Coronary artery (tissue), 2 donors: ENCODE measurements at regions not wholly inside any gene's neighbourhood (a gene's known extent, or its start where the extent isn't known, plus 50 kb on each side); places are given as distances from the start of the nearest gene placed in this dataset.

ENCODE experiments used
- DNase-seq: peaks from one replicate; pipeline ENCODE4 v3.0.0-alpha.2; 2017; ENCODE audit warnings: low spot score
- H3K27ac ChIP-seq, 2 donors: fragments of 200-600 bp; sonication (generic); one replicate each; pipeline ENCODE4 v1.5.1; 2016 to 2019
- H3K4me3 ChIP-seq: fragments of 200-600 bp; sonication (generic); 2 replicates; pipeline ENCODE4 v1.5.1; 2016; ENCODE audit warnings: mild to moderate bottlenecking, moderate library complexity
- CTCF ChIP-seq: fragments of 200-600 bp; sonication (generic); IDR thresholded peaks from one replicate; pipeline ENCODE4 v1.5.1; 2019; ENCODE audit warnings: antibody characterized with exemption

GRCh38 chr2:230658877-230659652 lies 53.6 kb upstream of the CAB39 start:
- no peak for TF ChIP-seq CTCF
- no peak for DNase-seq
- no peak overlapping the region for H3K4me3 ChIP-seq
- peak overlapping the region; percentile 50 to 77 for H3K27ac ChIP-seq

DNA sequence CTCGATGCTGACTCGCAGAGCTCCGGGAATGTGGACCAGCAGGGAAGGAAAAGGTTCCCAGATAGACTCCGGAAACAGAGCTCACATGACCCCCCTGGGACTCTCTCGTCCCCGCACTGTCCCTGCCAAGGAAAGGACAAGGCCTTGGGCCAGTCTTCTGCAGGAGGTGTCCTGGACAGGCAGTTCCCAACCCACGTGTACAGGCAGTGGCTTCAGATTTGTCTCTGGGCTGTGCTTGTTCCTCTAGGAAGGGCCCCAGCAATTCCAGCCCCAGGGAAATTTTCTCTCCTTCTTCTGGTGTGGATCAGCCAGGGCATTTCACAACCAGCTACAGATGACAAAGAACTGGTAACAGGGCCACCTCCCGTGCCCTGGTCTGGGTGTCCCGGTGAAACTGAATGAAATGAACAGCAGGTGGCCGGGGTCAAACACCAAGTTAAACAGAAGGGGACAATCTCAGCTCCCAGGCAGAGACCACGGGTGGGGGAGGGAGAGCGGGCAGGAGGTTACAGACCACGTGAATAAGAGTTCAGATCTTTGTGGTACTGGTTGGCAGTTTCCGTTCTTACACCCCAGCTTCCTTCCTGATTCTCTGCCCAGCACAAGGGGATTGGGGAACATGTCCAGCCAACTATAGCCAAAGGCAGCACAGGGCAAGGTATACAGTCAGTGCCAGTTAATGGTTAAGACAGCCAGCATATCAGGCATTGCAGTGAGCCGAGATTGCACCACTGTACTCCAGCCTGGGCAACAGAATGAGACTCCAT lies 52.2 kb upstream of the CAB39 start:
- DNase-seq = no peak
- no peak for TF ChIP-seq CTCF
- Histone ChIP-seq H3K4me3 (no peak overlapping the region), H3K27ac (peak overlapping the region; percentile 14 to 77)

GRCh38 chr2:230661072-230661957 lies 51.3 kb upstream of the CAB39 start:
- no peak for TF ChIP-seq CTCF
- Histone ChIP-seq H3K27ac (peak overlapping the region in 1 of 2 donors; percentile 13), H3K4me3 (no peak overlapping the region)
- no peak for DNase-seq
